ENCODE measurements at regions not wholly inside any gene's neighbourhood (a gene's known extent, or its start where the extent isn't known, plus 50 kb on each side); places are given as distances from the start of the nearest gene placed in this dataset.
"Not testable (repeated sequence)": the region's sequence is repeated elsewhere in the genome, so short reads cannot be mapped to it uniquely, and the experiment has no call there.

- peaks cover 7% of the 10 kb centered on the region for H3K9me3 Mint-ChIP-seq (ENCODE audit: low read depth)
- no peaks in the 10 kb centered on the region for H3K27me3 Mint-ChIP-seq (ENCODE audit: low read depth)
- H3K36me3 Mint-ChIP-seq (ENCODE audit: low read depth), result peaks cover 1% of the 10 kb centered on the region
- no peak overlapping the region for H3K27ac Mint-ChIP-seq (ENCODE audit: unreplicated experiment)
- no peak for TF ChIP-seq CTCF (IDR thresholded peaks at IDR 0.05)
- no peak for DNase-seq (ENCODE audit: low spot score)
- H3K4me3 Mint-ChIP-seq (ENCODE audit: unreplicated experiment), result no peak overlapping the region
- H3K4me1 Mint-ChIP-seq (ENCODE audit: low read depth), result peaks cover 20% of the 10 kb centered on the region
Measured at GRCh38 chr10:4426866-4427265, 399.1 kb upstream of the AKR1E2 start.

GRCh38 chr10:4409319-4409718 lies 416.7 kb upstream of the AKR1E2 start:
- Mint-ChIP-seq H3K4me3 (ENCODE audit: unreplicated experiment) (no peak overlapping the region), H3K27ac (ENCODE audit: unreplicated experiment) (no peak overlapping the region), H3K9me3 (ENCODE audit: low read depth) (no peaks in the 10 kb centered on the region), H3K27me3 (ENCODE audit: low read depth) (no peaks in the 10 kb centered on the region), H3K36me3 (ENCODE audit: low read depth) (no peaks in the 10 kb centered on the region), H3K4me1 (ENCODE audit: low read depth) (peaks cover 27% of the 10 kb centered on the region)
- TF ChIP-seq CTCF (IDR thresholded peaks at IDR 0.05), result no peak
- DNase-seq (ENCODE audit: low spot score), result no peak

- no peak for TF ChIP-seq CTCF (IDR thresholded peaks at IDR 0.05)
- H3K4me3 Mint-ChIP-seq (ENCODE audit: unreplicated experiment), result no peak overlapping the region
- no peaks in the 10 kb centered on the region for H3K36me3 Mint-ChIP-seq (ENCODE audit: low read depth)
- peaks cover 27% of the 10 kb centered on the region for H3K4me1 Mint-ChIP-seq (ENCODE audit: low read depth)
- no peaks in the 10 kb centered on the region for H3K9me3 Mint-ChIP-seq (ENCODE audit: low read depth)
- DNase-seq (ENCODE audit: low spot score), result no peak
- H3K27ac Mint-ChIP-seq (ENCODE audit: unreplicated experiment), result no peak overlapping the region
- H3K27me3 Mint-ChIP-seq (ENCODE audit: low read depth), result no peaks in the 10 kb centered on the region
Measured at GRCh38 chr10:4407783-4408182, 418.2 kb upstream of the AKR1E2 start.

DNA sequence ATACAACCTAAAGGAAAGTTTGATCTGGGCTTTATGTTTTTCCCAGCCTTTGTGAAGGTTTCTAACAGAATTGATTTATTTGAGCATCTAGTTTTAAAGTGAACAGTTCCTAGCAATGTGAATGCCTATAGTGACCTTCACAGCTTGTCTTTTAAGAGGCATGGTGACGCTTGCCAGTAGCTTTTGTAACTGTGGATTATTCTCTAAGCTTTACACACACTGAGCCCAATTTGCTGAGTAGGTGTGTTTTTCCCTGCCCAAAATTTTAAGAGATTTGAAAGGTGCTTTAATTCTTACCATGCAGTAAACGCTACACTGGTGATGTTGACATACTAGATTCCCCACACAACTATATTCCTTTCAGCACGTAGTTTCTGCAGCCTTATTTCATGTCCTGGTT lies 420.2 kb upstream of the AKR1E2 start:
- H3K27me3 Mint-ChIP-seq (ENCODE audit: low read depth), result no peaks in the 10 kb centered on the region
- H3K27ac Mint-ChIP-seq (ENCODE audit: unreplicated experiment), result no peak overlapping the region
- H3K4me3 Mint-ChIP-seq (ENCODE audit: unreplicated experiment), result no peak overlapping the region
- H3K4me1 Mint-ChIP-seq (ENCODE audit: low read depth), result peaks cover 27% of the 10 kb centered on the region
- peaks cover 2% of the 10 kb centered on the region for H3K9me3 Mint-ChIP-seq (ENCODE audit: low read depth)
- DNase-seq (ENCODE audit: low spot score), result no peak
- H3K36me3 Mint-ChIP-seq (ENCODE audit: low read depth), result no peaks in the 10 kb centered on the region
- TF ChIP-seq CTCF (IDR thresholded peaks at IDR 0.05), result no peak

DNA sequence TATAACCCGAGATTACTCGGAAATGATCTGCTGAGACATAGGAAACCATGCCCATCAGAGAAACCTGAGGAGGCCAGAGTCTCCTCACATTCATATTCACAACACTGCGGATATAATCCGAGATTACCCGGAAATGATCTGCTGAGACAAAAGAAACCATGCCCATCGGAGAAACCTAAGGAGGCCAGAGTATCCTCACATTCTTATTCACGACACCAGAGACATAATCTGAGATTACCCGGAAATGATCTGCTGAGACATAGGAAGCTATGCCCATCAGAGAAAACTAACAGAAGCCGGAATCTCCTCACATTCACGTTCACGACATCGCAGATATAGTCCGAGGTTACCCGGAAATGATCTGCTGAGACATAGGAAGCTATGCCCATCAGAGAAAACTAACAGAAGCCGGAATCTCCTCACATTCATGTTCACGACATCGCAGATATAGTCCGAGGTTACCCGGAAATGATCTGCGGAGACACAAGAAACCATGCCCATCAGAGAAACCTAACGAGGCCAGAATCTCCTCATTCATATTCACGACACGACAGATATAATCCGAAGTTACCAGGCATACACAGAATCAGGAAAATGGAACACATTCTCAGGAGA lies 422.3 kb upstream of the AKR1E2 start:
- H3K27ac Mint-ChIP-seq (ENCODE audit: unreplicated experiment), result no peak overlapping the region
- no peak overlapping the region for H3K4me3 Mint-ChIP-seq (ENCODE audit: unreplicated experiment)
- H3K36me3 Mint-ChIP-seq (ENCODE audit: low read depth), result peaks cover 2% of the 10 kb centered on the region
- no peak for DNase-seq (ENCODE audit: low spot score)
- H3K9me3 Mint-ChIP-seq (ENCODE audit: low read depth), result peaks cover 7% of the 10 kb centered on the region
- no peaks in the 10 kb centered on the region for H3K27me3 Mint-ChIP-seq (ENCODE audit: low read depth)
- peaks cover 41% of the 10 kb centered on the region for H3K4me1 Mint-ChIP-seq (ENCODE audit: low read depth)
- no peak for TF ChIP-seq CTCF (IDR thresholded peaks at IDR 0.05)

DNA sequence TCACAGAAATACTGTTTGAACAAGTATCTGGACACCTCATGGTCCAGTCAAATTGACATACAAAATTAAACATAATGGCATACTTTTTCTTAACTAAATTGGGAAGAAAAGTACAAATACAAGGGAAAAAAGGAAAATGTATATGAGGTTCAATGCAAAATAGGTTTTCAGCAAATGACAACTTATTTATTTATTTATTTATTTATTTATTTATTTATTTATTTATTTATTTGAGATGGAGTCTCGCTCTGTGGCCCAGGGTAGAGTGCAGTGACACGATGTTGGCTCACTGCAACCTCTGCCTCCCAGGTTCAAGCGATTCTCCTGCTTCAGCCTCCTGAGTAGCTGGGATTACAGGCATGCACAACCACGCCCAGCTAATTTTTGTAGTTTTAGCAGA lies 424.9 kb upstream of the AKR1E2 start:
- H3K9me3 Mint-ChIP-seq (ENCODE audit: low read depth); H3K36me3 Mint-ChIP-seq (ENCODE audit: low read depth); DNase-seq (ENCODE audit: low spot score); H3K4me3 Mint-ChIP-seq (ENCODE audit: unreplicated experiment); H3K27me3 Mint-ChIP-seq (ENCODE audit: low read depth); H3K27ac Mint-ChIP-seq (ENCODE audit: unreplicated experiment): not testable (repeated sequence)
- H3K4me1 Mint-ChIP-seq (ENCODE audit: low read depth), result peaks cover 44% of the 10 kb centered on the region

All from chondrocyte (in vitro differentiated cells).